ENCODE measurements at regions not wholly inside any gene's neighbourhood (a gene's known extent, or its start where the extent isn't known, plus 50 kb on each side); places are given as distances from the start of the nearest gene placed in this dataset.

GRCh38 chr19:28409859-28410258, 803.1 kb downstream of the UQCRFS1 start:
- WGBS, 2 experiments (ENCODE audit: insufficient coverage in 2 of 2), result 85 to 91% methylated on average over 4 to 5 of the region's 5 CpGs
- Histone ChIP-seq H3K4me3 (ENCODE audit: extremely low read depth, insufficient read depth, low read length, poor library complexity, severe bottlenecking) (no peak overlapping the region), H3K4me1 (ENCODE audit: control insufficient read depth, insufficient read depth, low read length, poor library complexity, severe bottlenecking) (no peaks in the 10 kb centered on the region), H3K36me3 (ENCODE audit: control insufficient read depth, insufficient read depth, low read length) (no peaks in the 10 kb centered on the region), H3K27ac (ENCODE audit: low read depth, low read length, severe bottlenecking) (no peak overlapping the region), H3K9me3 (ENCODE audit: control insufficient read depth, low read length) (no peaks in the 10 kb centered on the region)

- H3K27ac ChIP-seq (ENCODE audit: low read depth, low read length, severe bottlenecking), result no peak overlapping the region
- WGBS, 2 experiments (ENCODE audit: insufficient coverage in 2 of 2), result 86 to 100% methylated on average over 1 of the region's 2 CpGs
- no peaks in the 10 kb centered on the region for H3K4me1 ChIP-seq (ENCODE audit: control insufficient read depth, insufficient read depth, low read length, poor library complexity, severe bottlenecking)
- H3K36me3 ChIP-seq (ENCODE audit: control insufficient read depth, insufficient read depth, low read length), result no peaks in the 10 kb centered on the region
- no peak overlapping the region for H3K4me3 ChIP-seq (ENCODE audit: extremely low read depth, insufficient read depth, low read length, poor library complexity, severe bottlenecking)
- no peaks in the 10 kb centered on the region for H3K9me3 ChIP-seq (ENCODE audit: control insufficient read depth, low read length)
Observed at GRCh38 chr19:28406966-28407365, 806.0 kb downstream of the UQCRFS1 start.

- WGBS, 2 experiments (ENCODE audit: insufficient coverage in 2 of 2), result 76 to 92% methylated on average over 6 to 7 of the region's 13 CpGs
- Histone ChIP-seq H3K27ac (ENCODE audit: low read depth, low read length, severe bottlenecking) (no peak overlapping the region), H3K4me3 (ENCODE audit: extremely low read depth, insufficient read depth, low read length, poor library complexity, severe bottlenecking) (no peak overlapping the region), H3K36me3 (ENCODE audit: control insufficient read depth, insufficient read depth, low read length) (no peaks in the 10 kb centered on the region), H3K4me1 (ENCODE audit: control insufficient read depth, insufficient read depth, low read length, poor library complexity, severe bottlenecking) (no peaks in the 10 kb centered on the region), H3K9me3 (ENCODE audit: control insufficient read depth, low read length) (no peaks in the 10 kb centered on the region)
Observed at GRCh38 chr19:28405346-28405742, 807.6 kb downstream of the UQCRFS1 start.

GRCh38 chr19:28404472-28404871, 808.5 kb downstream of the UQCRFS1 start:
- H3K4me1 ChIP-seq (ENCODE audit: control insufficient read depth, insufficient read depth, low read length, poor library complexity, severe bottlenecking), result no peaks in the 10 kb centered on the region
- 86 to 96% methylated on average over 3 of the region's 4 CpGs for WGBS, 2 experiments (ENCODE audit: insufficient coverage in 2 of 2)

GRCh38 chr19:28403690-28404089, 809.3 kb downstream of the UQCRFS1 start:
- H3K27ac ChIP-seq (ENCODE audit: low read depth, low read length, severe bottlenecking), result no peak overlapping the region
- H3K4me1 ChIP-seq (ENCODE audit: control insufficient read depth, insufficient read depth, low read length, poor library complexity, severe bottlenecking), result no peaks in the 10 kb centered on the region

More at GRCh38 chr19:28404472-28404871, 808.5 kb downstream of the UQCRFS1 start:
- H3K9me3 ChIP-seq (ENCODE audit: control insufficient read depth, low read length), result no peaks in the 10 kb centered on the region
- H3K4me3 ChIP-seq (ENCODE audit: extremely low read depth, insufficient read depth, low read length, poor library complexity, severe bottlenecking), result no peak overlapping the region
- no peaks in the 10 kb centered on the region for H3K36me3 ChIP-seq (ENCODE audit: control insufficient read depth, insufficient read depth, low read length)
- H3K27ac ChIP-seq (ENCODE audit: low read depth, low read length, severe bottlenecking), result no peak overlapping the region

GRCh38 chr19:28402701-28403290, 810.2 kb downstream of the UQCRFS1 start:
- no peaks in the 10 kb centered on the region for H3K9me3 ChIP-seq (ENCODE audit: control insufficient read depth, low read length)
- no peak overlapping the region for H3K27ac ChIP-seq (ENCODE audit: low read depth, low read length, severe bottlenecking)
- no peaks in the 10 kb centered on the region for H3K36me3 ChIP-seq (ENCODE audit: control insufficient read depth, insufficient read depth, low read length)
- 90 to 98% methylated on average over 6 of the region's 13 CpGs for WGBS, 2 experiments (ENCODE audit: insufficient coverage in 2 of 2)
- no peak overlapping the region for H3K4me3 ChIP-seq (ENCODE audit: extremely low read depth, insufficient read depth, low read length, poor library complexity, severe bottlenecking)
- no peaks in the 10 kb centered on the region for H3K4me1 ChIP-seq (ENCODE audit: control insufficient read depth, insufficient read depth, low read length, poor library complexity, severe bottlenecking)

More at GRCh38 chr19:28403690-28404089, 809.3 kb downstream of the UQCRFS1 start:
- H3K4me3 ChIP-seq (ENCODE audit: extremely low read depth, insufficient read depth, low read length, poor library complexity, severe bottlenecking), result no peak overlapping the region
- H3K9me3 ChIP-seq (ENCODE audit: control insufficient read depth, low read length), result no peaks in the 10 kb centered on the region
- WGBS, 2 experiments (ENCODE audit: insufficient coverage in 2 of 2), result 81 to 98% methylated on average over 7 of the region's 8 CpGs
- no peaks in the 10 kb centered on the region for H3K36me3 ChIP-seq (ENCODE audit: control insufficient read depth, insufficient read depth, low read length)

- Histone ChIP-seq H3K4me3 (ENCODE audit: extremely low read depth, insufficient read depth, low read length, poor library complexity, severe bottlenecking) (no peak overlapping the region), H3K36me3 (ENCODE audit: control insufficient read depth, insufficient read depth, low read length) (no peaks in the 10 kb centered on the region), H3K9me3 (ENCODE audit: control insufficient read depth, low read length) (no peaks in the 10 kb centered on the region), H3K27ac (ENCODE audit: low read depth, low read length, severe bottlenecking) (no peak overlapping the region), H3K4me1 (ENCODE audit: control insufficient read depth, insufficient read depth, low read length, poor library complexity, severe bottlenecking) (no peaks in the 10 kb centered on the region)
- 79 to 89% methylated on average over 6 to 8 of the region's 8 CpGs for WGBS, 2 experiments (ENCODE audit: insufficient coverage in 2 of 2)
Observed at GRCh38 chr19:28401739-28402424, 811.1 kb downstream of the UQCRFS1 start.

- Histone ChIP-seq H3K36me3 (ENCODE audit: control insufficient read depth, insufficient read depth, low read length) (no peaks in the 10 kb centered on the region), H3K27ac (ENCODE audit: low read depth, low read length, severe bottlenecking) (no peak overlapping the region), H3K4me1 (ENCODE audit: control insufficient read depth, insufficient read depth, low read length, poor library complexity, severe bottlenecking) (no peaks in the 10 kb centered on the region), H3K9me3 (ENCODE audit: control insufficient read depth, low read length) (no peaks in the 10 kb centered on the region), H3K4me3 (ENCODE audit: extremely low read depth, insufficient read depth, low read length, poor library complexity, severe bottlenecking) (no peak overlapping the region)
- 63 to 87% methylated on average over 2 to 3 of the region's 5 CpGs for WGBS, 2 experiments (ENCODE audit: insufficient coverage in 2 of 2)
Observed at GRCh38 chr19:28400953-28401671, 811.8 kb downstream of the UQCRFS1 start.

- Histone ChIP-seq H3K4me1 (ENCODE audit: control insufficient read depth, insufficient read depth, low read length, poor library complexity, severe bottlenecking) (no peaks in the 10 kb centered on the region), H3K36me3 (ENCODE audit: control insufficient read depth, insufficient read depth, low read length) (no peaks in the 10 kb centered on the region), H3K27ac (ENCODE audit: low read depth, low read length, severe bottlenecking) (no peak overlapping the region), H3K4me3 (ENCODE audit: extremely low read depth, insufficient read depth, low read length, poor library complexity, severe bottlenecking) (no peak overlapping the region), H3K9me3 (ENCODE audit: control insufficient read depth, low read length) (no peaks in the 10 kb centered on the region)
- WGBS, 2 experiments (ENCODE audit: insufficient coverage in 2 of 2), result no CpG with 5 or more reads among the region's 1 CpG
Observed at GRCh38 chr19:28399187-28399586, 813.8 kb downstream of the UQCRFS1 start.

- Histone ChIP-seq H3K4me3 (ENCODE audit: extremely low read depth, insufficient read depth, low read length, poor library complexity, severe bottlenecking) (no peak overlapping the region), H3K9me3 (ENCODE audit: control insufficient read depth, low read length) (no peaks in the 10 kb centered on the region), H3K27ac (ENCODE audit: low read depth, low read length, severe bottlenecking) (no peak overlapping the region), H3K36me3 (ENCODE audit: control insufficient read depth, insufficient read depth, low read length) (no peaks in the 10 kb centered on the region), H3K4me1 (ENCODE audit: control insufficient read depth, insufficient read depth, low read length, poor library complexity, severe bottlenecking) (no peaks in the 10 kb centered on the region)
- WGBS, 2 experiments (ENCODE audit: insufficient coverage in 2 of 2), result 89 to 91% methylated on average over 1 of the region's 5 CpGs
Observed at GRCh38 chr19:28397800-28398199, 815.2 kb downstream of the UQCRFS1 start.

- H3K4me3 ChIP-seq (ENCODE audit: extremely low read depth, insufficient read depth, low read length, poor library complexity, severe bottlenecking), result no peak overlapping the region
- H3K36me3 ChIP-seq (ENCODE audit: control insufficient read depth, insufficient read depth, low read length), result no peaks in the 10 kb centered on the region
- no peak overlapping the region for H3K27ac ChIP-seq (ENCODE audit: low read depth, low read length, severe bottlenecking)
- no peaks in the 10 kb centered on the region for H3K4me1 ChIP-seq (ENCODE audit: control insufficient read depth, insufficient read depth, low read length, poor library complexity, severe bottlenecking)
- 90 to 92% methylated on average over 7 of the region's 10 CpGs for WGBS, 2 experiments (ENCODE audit: insufficient coverage in 2 of 2)
- no peaks in the 10 kb centered on the region for H3K9me3 ChIP-seq (ENCODE audit: control insufficient read depth, low read length)
Observed at GRCh38 chr19:28397306-28397705, 815.6 kb downstream of the UQCRFS1 start.

All from mesodermal cell (in vitro differentiated cells).